ENCODE measurements at regions not wholly inside any gene's neighbourhood (a gene's known extent, or its start where the extent isn't known, plus 50 kb on each side); places are given as distances from the start of the nearest gene placed in this dataset.

- H3K27ac ChIP-seq, result no peak overlapping the region
- intact Hi-C loops (cut with DNase I), result no loop called here
- no peak for DNase-seq
- no peaks in the 10 kb centered on the region for H3K36me3 ChIP-seq
- TF ChIP-seq CTCF (IDR thresholded peaks at IDR 0.05), result no peak
- no peak for ATAC-seq
- no peaks in the 10 kb centered on the region for H3K27me3 ChIP-seq
- H3K4me1 ChIP-seq, result no peaks in the 10 kb centered on the region
- H3K4me3 ChIP-seq, result no peak overlapping the region
- no peaks in the 10 kb centered on the region for H3K9me3 ChIP-seq
These were observed 73.3 kb upstream of the SOD3 start for GRCh38 chr4:24722026-24722568.

GRCh38 chr4:24727390-24728224, 67.8 kb upstream of the SOD3 start:
- ATAC-seq (no peak), DNase-seq (no peak)
- Histone ChIP-seq H3K27me3 (no peaks in the 10 kb centered on the region), H3K4me1 (no peaks in the 10 kb centered on the region), H3K4me3 (no peak overlapping the region), H3K27ac (no peak overlapping the region), H3K36me3 (no peaks in the 10 kb centered on the region), H3K9me3 (no peaks in the 10 kb centered on the region)
- no peak for TF ChIP-seq CTCF (IDR thresholded peaks at IDR 0.05)
- intact Hi-C loops (cut with DNase I), result no loop called here

GRCh38 chr4:24729119-24729730, 66.1 kb upstream of the SOD3 start:
- no peak overlapping the region for H3K27ac ChIP-seq
- no peak for ATAC-seq
- DNase-seq, result peak in 1 of 4 donors; percentile 24
- intact Hi-C loops (cut with DNase I), result no loop called here
- no peaks in the 10 kb centered on the region for H3K4me1 ChIP-seq
- TF ChIP-seq CTCF (IDR thresholded peaks at IDR 0.05), result no peak
- no peak overlapping the region for H3K4me3 ChIP-seq
- H3K27me3 ChIP-seq, result no peaks in the 10 kb centered on the region
- H3K9me3 ChIP-seq, result no peaks in the 10 kb centered on the region
- no peaks in the 10 kb centered on the region for H3K36me3 ChIP-seq

- Histone ChIP-seq H3K27ac (no peak overlapping the region), H3K27me3 (no peaks in the 10 kb centered on the region), H3K9me3 (no peaks in the 10 kb centered on the region), H3K4me1 (no peaks in the 10 kb centered on the region), H3K36me3 (no peaks in the 10 kb centered on the region), H3K4me3 (no peak overlapping the region)
- no peak for TF ChIP-seq CTCF (IDR thresholded peaks at IDR 0.05)
- ATAC-seq, result peak; percentile 85
- peak in 2 of 4 donors; percentile 56 to 62 for DNase-seq
- intact Hi-C loops (cut with DNase I), result no loop called here
These were observed 64.9 kb upstream of the SOD3 start for GRCh38 chr4:24730256-24731001.

- intact Hi-C loops (cut with DNase I), result no loop called here
- no peak overlapping the region for H3K27ac ChIP-seq
- H3K4me1 ChIP-seq, result no peaks in the 10 kb centered on the region
- H3K4me3 ChIP-seq, result no peak overlapping the region
- H3K27me3 ChIP-seq, result no peaks in the 10 kb centered on the region
- TF ChIP-seq CTCF (IDR thresholded peaks at IDR 0.05), result no peak
- no peaks in the 10 kb centered on the region for H3K36me3 ChIP-seq
- no peaks in the 10 kb centered on the region for H3K9me3 ChIP-seq
- ATAC-seq, result no peak
- no peak for DNase-seq
These were observed 63.9 kb upstream of the SOD3 start for GRCh38 chr4:24731448-24731847.

Measured in left lung (tissue), 4 donors.